Neural progenitor cell (in vitro differentiated cells): ENCODE measurements at regions not wholly inside any gene's neighbourhood (a gene's known extent, or its start where the extent isn't known, plus 50 kb on each side); places are given as distances from the start of the nearest gene placed in this dataset.

ENCODE experiments used
- CTCF ChIP-seq: fragments of 200-600 bp; sonication (generic); IDR thresholded peaks from 2 replicates; pipeline ENCODE4 v1.5.1; 2017; ENCODE audit warnings: antibody characterized with exemption, mild to moderate bottlenecking
- EZH2 ChIP-seq: fragments of 200-600 bp; sonication (generic); IDR thresholded peaks from 2 replicates; pipeline ENCODE4 v1.6.1; 2017; ENCODE audit warnings: antibody characterized with exemption, mild to moderate bottlenecking, moderate library complexity

DNA sequence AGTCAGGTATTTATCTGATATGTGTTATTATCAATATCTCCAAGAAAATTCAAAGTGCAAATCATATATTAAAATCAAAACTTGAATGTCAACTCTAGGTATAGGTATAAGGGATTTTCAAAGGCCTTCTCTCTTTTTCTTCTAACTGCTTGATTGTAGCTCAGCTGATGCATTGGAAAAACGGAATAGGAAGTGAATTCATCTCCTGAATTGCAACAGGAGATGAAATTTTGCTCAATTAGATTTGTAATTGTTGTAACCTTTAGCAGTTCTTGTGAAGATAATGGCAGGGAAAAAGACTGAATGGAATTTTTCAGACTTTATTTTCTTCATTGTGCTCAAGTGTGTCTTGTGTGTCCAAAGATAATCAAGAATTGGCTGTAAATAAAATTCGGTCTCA, 190.2 kb upstream of the KCNJ16 start:
- TF ChIP-seq CTCF, result no peak
- no peak for TF ChIP-seq EZH2
